Left lung (tissue), 4 donors: ENCODE measurements at regions not wholly inside any gene's neighbourhood (a gene's known extent, or its start where the extent isn't known, plus 50 kb on each side); places are given as distances from the start of the nearest gene placed in this dataset.

ENCODE experiments used
- ATAC-seq: fragments of 200-7000 bp; cut with Tn5 transposase; one replicate; pipeline ENCODE4 v1.9.1; 2020; ENCODE audit warnings: moderate library complexity
- DNase-seq, 4 donors: peaks; one replicate each; pipeline ENCODE4 v3.0.0-alpha.2; 2013 to 2020
- H3K27ac ChIP-seq, 2 donors: fragments of 200-600 bp; sonication (generic) in 1 of 2; one replicate each; pipeline versions ENCODE4 v1.5.0 to v1.8.0; 2020 to 2021
- H3K27me3 ChIP-seq, 2 donors: fragments of 200-600 bp; sonication (generic) in 1 of 2; one replicate each; pipeline versions ENCODE4 v1.5.0 to v1.8.0; 2020 to 2021
- H3K36me3 ChIP-seq, 2 donors: fragments of 200-600 bp; sonication (generic) in 1 of 2; one replicate each; pipeline versions ENCODE4 v1.5.0 to v1.8.0; 2020 to 2021
- H3K4me1 ChIP-seq, 2 donors: fragments of 200-600 bp; one replicate each; pipeline ENCODE4 v1.8.0; 2021
- H3K4me3 ChIP-seq, 2 donors: fragments of 200-600 bp; sonication (generic) in 1 of 2; one replicate each; pipeline versions ENCODE4 v1.5.0 to v1.8.0; 2020 to 2021; ENCODE audit warnings: mild to moderate bottlenecking in 1 of 2
- H3K9me3 ChIP-seq, 2 donors: fragments of 200-600 bp; sonication (generic) in 1 of 2; one replicate each; pipeline versions ENCODE4 v1.5.0 to v1.8.0; 2020 to 2021
- CTCF ChIP-seq, 2 donors: fragments of 200-600 bp; sonication (generic) in 1 of 2; IDR thresholded peaks; one replicate each; pipeline versions ENCODE4 v1.5.0 to v1.8.0; 2021; ENCODE audit warnings: antibody characterized with exemption in 2 of 2
- intact Hi-C, 2 donors: fragments of 100-400 bp; cut with DNase I; formaldehyde crosslinking; loops; one replicate each; pipeline versions ENCODE4 v1.11.2 to v1.14.2; 2022
- donor health status: DM: no; HTN: yes; CAD: no.
- donor health status: DM: no; HTN: no; CAD: no.

GRCh38 chr21:22609802-22610201 is 1611.6 kb downstream of the NCAM2 start:
- Histone ChIP-seq H3K36me3 (no peaks in the 10 kb centered on the region), H3K4me3 (no peak overlapping the region), H3K27me3 (no peaks in the 10 kb centered on the region), H3K9me3 (no peaks in the 10 kb centered on the region), H3K27ac (no peak overlapping the region), H3K4me1 (no peaks in the 10 kb centered on the region)
- intact Hi-C loops, result no loop called here
- ATAC-seq (no peak), DNase-seq (no peak)
- TF ChIP-seq CTCF (IDR thresholded peaks at IDR 0.05), result no peak

- DNase-seq, result no peak
- no peaks in the 10 kb centered on the region for H3K36me3 ChIP-seq
- intact Hi-C loops, result no loop called here
- no peaks in the 10 kb centered on the region for H3K4me1 ChIP-seq
- H3K27ac ChIP-seq, result no peak overlapping the region
- no peak for TF ChIP-seq CTCF (IDR thresholded peaks at IDR 0.05)
- H3K27me3 ChIP-seq, result no peaks in the 10 kb centered on the region
- no peak overlapping the region for H3K4me3 ChIP-seq
- ATAC-seq, result no peak
- H3K9me3 ChIP-seq, result no peaks in the 10 kb centered on the region
Observed at GRCh38 chr21:22627911-22628310, 1629.7 kb downstream of the NCAM2 start.

GRCh38 chr21:22630953-22631465 is 1632.8 kb downstream of the NCAM2 start:
- Histone ChIP-seq H3K4me1 (no peaks in the 10 kb centered on the region), H3K27me3 (no peaks in the 10 kb centered on the region), H3K36me3 (no peaks in the 10 kb centered on the region), H3K27ac (no peak overlapping the region), H3K9me3 (no peaks in the 10 kb centered on the region), H3K4me3 (no peak overlapping the region)
- DNase-seq (no peak), ATAC-seq (no peak)
- no peak for TF ChIP-seq CTCF (IDR thresholded peaks at IDR 0.05)
- intact Hi-C loops, result no loop called here

- no peak for ATAC-seq
- H3K27me3 ChIP-seq, result no peaks in the 10 kb centered on the region
- DNase-seq, result no peak
- no peak overlapping the region for H3K27ac ChIP-seq
- no peak for TF ChIP-seq CTCF (IDR thresholded peaks at IDR 0.05)
- no peaks in the 10 kb centered on the region for H3K4me1 ChIP-seq
- no peak overlapping the region for H3K4me3 ChIP-seq
- no peaks in the 10 kb centered on the region for H3K36me3 ChIP-seq
- no peaks in the 10 kb centered on the region for H3K9me3 ChIP-seq
- intact Hi-C loops, result no loop called here
Observed at GRCh38 chr21:22632176-22632575, 1634.0 kb downstream of the NCAM2 start.

- intact Hi-C loops, result no loop called here
- Histone ChIP-seq H3K4me3 (no peak overlapping the region), H3K9me3 (peaks cover 0 to 3% of the 10 kb centered on the region in 2 donors), H3K4me1 (no peaks in the 10 kb centered on the region), H3K36me3 (no peaks in the 10 kb centered on the region), H3K27ac (no peak overlapping the region), H3K27me3 (no peaks in the 10 kb centered on the region)
- no peak for TF ChIP-seq CTCF (IDR thresholded peaks at IDR 0.05)
- DNase-seq (no peak), ATAC-seq (no peak)
Observed at GRCh38 chr21:22649246-22649645, 1651.0 kb downstream of the NCAM2 start.
